HEK293T (cell line): ENCODE measurements at regions not wholly inside any gene's neighbourhood (a gene's known extent, or its start where the extent isn't known, plus 50 kb on each side); places are given as distances from the start of the nearest gene placed in this dataset.

ENCODE experiments used
- CTCF ChIA-PET: fragments of 350-600 bp; formaldehyde crosslinking; extraction: SDS; loops from one replicate; lab custom pipeline; 2021; ENCODE audit warnings: antibody characterized with exemption, inconsistent platforms; lab: Yijun Ruan, JAX
- POLR2A ChIA-PET: fragments of 350-600 bp; formaldehyde crosslinking; extraction: SDS; loops from one replicate; lab custom pipeline; 2020; ENCODE audit warnings: antibody characterized with exemption, inconsistent platforms; lab: Yijun Ruan, JAX
- DNase-seq: peaks from one replicate; pipeline ENCODE4 v3.0.0; 2012; ENCODE audit warnings: mixed read lengths; ENCODE audit errors: extremely low spot score
- ARNT ChIP-seq: fragments of 450-650 bp; IDR thresholded peaks from 2 replicates; pipeline ENCODE4 v1.6.1; 2017; ENCODE audit warnings: mild to moderate bottlenecking
- BHLHE40 ChIP-seq: fragments of 450-650 bp; IDR thresholded peaks from 2 replicates; pipeline ENCODE4 v1.6.1; 2016; ENCODE audit warnings: mild to moderate bottlenecking, moderate library complexity, borderline replicate concordance
- CTBP1 ChIP-seq: fragments of 450-650 bp; IDR thresholded peaks from 2 replicates; pipeline ENCODE4 v1.6.1; 2016; ENCODE audit warnings: borderline replicate concordance
- ELF4 ChIP-seq: fragments of 450-650 bp; IDR thresholded peaks from 2 replicates; pipeline ENCODE4 v1.6.1; 2017; ENCODE audit warnings: antibody characterized with exemption
- FOXA1 ChIP-seq: fragments of 450-650 bp; IDR thresholded peaks from 2 replicates; pipeline ENCODE4 v1.6.1; 2016; ENCODE audit warnings: mild to moderate bottlenecking
- FOXK2 ChIP-seq: fragments of 450-650 bp; IDR thresholded peaks from 2 replicates; pipeline ENCODE4 v1.6.1; 2016; ENCODE audit warnings: mild to moderate bottlenecking
- FOXM1 ChIP-seq: fragments of 450-650 bp; IDR thresholded peaks from 2 replicates; pipeline ENCODE4 v1.6.1; 2017; ENCODE audit warnings: mild to moderate bottlenecking, borderline replicate concordance
- HDGF ChIP-seq: fragments of 450-650 bp; IDR thresholded peaks from 2 replicates; pipeline ENCODE4 v1.6.1; 2017; ENCODE audit warnings: antibody characterized with exemption, borderline replicate concordance
- L3MBTL2 ChIP-seq: fragments of 450-650 bp; conservative IDR thresholded peaks from 2 replicates; pipeline ENCODE4 v1.6.1; 2016; ENCODE audit warnings: mild to moderate bottlenecking
- LEF1 ChIP-seq: fragments of 450-650 bp; IDR thresholded peaks from 2 replicates; pipeline ENCODE4 v1.6.1; 2017; ENCODE audit warnings: mild to moderate bottlenecking, borderline replicate concordance
- NFRKB ChIP-seq: fragments of 450-650 bp; IDR thresholded peaks from 2 replicates; pipeline ENCODE4 v1.6.1; 2016; ENCODE audit warnings: mild to moderate bottlenecking, moderate library complexity
- PKNOX1 ChIP-seq: fragments of 450-650 bp; IDR thresholded peaks from 2 replicates; pipeline ENCODE4 v1.6.1; 2016
- SP1 ChIP-seq: fragments of 450-650 bp; IDR thresholded peaks from 2 replicates; pipeline ENCODE4 v1.6.1; 2017
- SUZ12 ChIP-seq: fragments of 450-650 bp; IDR thresholded peaks from 2 replicates; pipeline ENCODE4 v1.6.1; 2016; ENCODE audit warnings: mild to moderate bottlenecking
- TARDBP ChIP-seq: fragments of 450-650 bp; IDR thresholded peaks from 2 replicates; pipeline ENCODE4 v1.6.1; 2016
- ZNF384 ChIP-seq: fragments of 450-650 bp; IDR thresholded peaks from 2 replicates; pipeline ENCODE4 v1.6.1; 2016

GRCh38 chr6:148225871-148226270 is 116.8 kb upstream of the SASH1 start:
- CTCF ChIA-PET, result no interaction called here
- no peak for DNase-seq
- POLR2A ChIA-PET, result no interaction called here
- TF ChIP-seq SUZ12 (no peak), BHLHE40 (no peak), ARNT (no peak), PKNOX1 (no peak), ZNF384 (no peak), NFRKB (no peak), SP1 (no peak), FOXM1 (no peak), FOXA1 (no peak), CTBP1 (no peak), LEF1 (no peak), HDGF (no peak)

DNA sequence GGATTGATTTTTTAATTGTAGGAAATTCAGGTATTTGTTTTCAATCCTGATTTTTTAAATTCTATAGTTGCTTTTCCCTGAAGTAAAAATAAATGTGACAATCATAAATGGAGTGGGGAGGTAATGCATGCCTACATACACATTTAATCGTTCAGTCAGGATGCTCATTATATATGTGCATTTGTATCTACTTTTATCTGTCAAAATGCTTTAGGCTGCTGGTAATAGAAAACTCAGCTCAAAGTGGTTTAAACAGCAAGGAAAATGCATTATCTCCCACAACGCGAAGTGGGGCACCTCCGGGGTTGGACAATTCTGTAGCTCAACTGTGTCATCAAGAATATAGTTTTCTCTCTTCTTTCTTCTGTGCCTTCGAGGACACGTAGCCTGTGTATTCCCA is 116.4 kb upstream of the SASH1 start:
- DNase-seq, result no peak
- no peak for TF ChIP-seq TARDBP
- no peak for TF ChIP-seq FOXA1
- TF ChIP-seq PKNOX1, result no peak
- TF ChIP-seq L3MBTL2, result no peak
- no peak for TF ChIP-seq LEF1
- TF ChIP-seq ELF4, result no peak
- TF ChIP-seq ARNT, result no peak
- TF ChIP-seq BHLHE40, result no peak
- no peak for TF ChIP-seq FOXM1
- TF ChIP-seq SP1, result no peak
- TF ChIP-seq CTBP1, result no peak
- TF ChIP-seq NFRKB, result no peak
- TF ChIP-seq ZNF384, result no peak
- CTCF ChIA-PET, result no interaction called here
- POLR2A ChIA-PET, result no interaction called here

- DNase-seq, result no peak
- ChIA-PET POLR2A (no interaction called here), CTCF (interaction anchor here (0.9 kb wide), 1 partner anchor 233 kb away, joined by 3 read pairs; no protein-coding TSS in a partner anchor)
- no peak for TF ChIP-seq L3MBTL2
- TF ChIP-seq FOXK2, result no peak
- no peak for TF ChIP-seq TARDBP
- TF ChIP-seq HDGF, result no peak
- TF ChIP-seq ELF4, result no peak
- TF ChIP-seq SP1, result no peak
- TF ChIP-seq FOXM1, result no peak
- no peak for TF ChIP-seq SUZ12
- no peak for TF ChIP-seq NFRKB
- no peak for TF ChIP-seq LEF1
- no peak for TF ChIP-seq FOXA1
- TF ChIP-seq ZNF384, result no peak
- no peak for TF ChIP-seq BHLHE40
- TF ChIP-seq CTBP1, result no peak
- no peak for TF ChIP-seq PKNOX1
- TF ChIP-seq ARNT, result no peak
Observed at GRCh38 chr6:148231572-148231971, 111.1 kb upstream of the SASH1 start.

DNA sequence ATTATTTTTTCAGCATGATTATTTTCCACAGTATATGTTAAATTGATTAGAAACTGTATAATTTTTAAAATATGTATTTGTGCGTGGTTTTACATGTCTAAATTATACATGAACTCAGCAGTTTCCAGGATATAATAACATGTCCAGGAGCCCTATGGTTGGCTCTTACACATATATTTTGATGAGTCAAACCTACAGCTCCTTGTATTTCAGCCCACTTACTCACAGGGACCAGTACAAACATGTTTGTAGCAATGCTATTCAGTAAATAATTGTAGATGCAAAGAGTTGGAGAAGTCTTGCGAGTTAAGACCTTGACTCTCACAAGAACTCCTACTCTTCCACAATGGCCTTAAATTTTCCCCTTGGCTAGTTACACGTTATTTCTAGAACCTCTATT is 107.2 kb upstream of the SASH1 start:
- POLR2A ChIA-PET, result no interaction called here
- DNase-seq, result no peak
- TF ChIP-seq L3MBTL2, result no peak
- TF ChIP-seq ARNT, result no peak
- no peak for TF ChIP-seq SP1
- no peak for TF ChIP-seq FOXA1
- no peak for TF ChIP-seq ELF4
- no peak for TF ChIP-seq FOXM1
- no peak for TF ChIP-seq PKNOX1
- TF ChIP-seq BHLHE40, result no peak
- TF ChIP-seq LEF1, result no peak
- TF ChIP-seq FOXK2, result no peak
- TF ChIP-seq ZNF384, result no peak
- no peak for TF ChIP-seq HDGF
- no peak for TF ChIP-seq SUZ12
- no peak for TF ChIP-seq TARDBP
- no peak for TF ChIP-seq CTBP1
- TF ChIP-seq NFRKB, result no peak
- CTCF ChIA-PET, result no interaction called here

DNA sequence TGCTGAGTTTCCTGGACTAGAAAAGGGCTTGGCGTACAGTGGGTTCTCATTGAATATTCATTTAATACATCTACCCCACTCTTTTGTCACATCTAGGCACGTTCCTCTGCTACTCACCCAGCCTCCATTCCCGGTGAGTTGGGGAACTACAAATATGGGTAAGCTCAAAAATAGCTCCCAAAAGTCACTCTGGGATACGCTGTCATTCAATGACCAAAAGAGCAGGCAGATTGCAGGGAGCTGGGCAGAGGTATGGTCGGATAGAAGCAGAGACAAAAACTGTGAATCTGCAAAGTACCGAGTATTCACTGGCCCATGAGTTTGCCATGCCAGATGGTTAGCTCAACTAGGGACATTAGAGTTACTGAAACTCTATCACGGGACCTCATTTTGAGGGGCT is 103.9 kb upstream of the SASH1 start:
- no peak for DNase-seq
- ChIA-PET POLR2A (no interaction called here), CTCF (interaction anchor here (1.7 kb wide), 1 partner anchor 58 kb away, joined by 3 read pairs; no protein-coding TSS in a partner anchor)
- no peak for TF ChIP-seq FOXK2
- no peak for TF ChIP-seq FOXM1
- TF ChIP-seq L3MBTL2, result no peak
- no peak for TF ChIP-seq ZNF384
- TF ChIP-seq FOXA1, result no peak
- TF ChIP-seq NFRKB, result no peak
- TF ChIP-seq PKNOX1, result no peak
- TF ChIP-seq SUZ12, result no peak
- no peak for TF ChIP-seq TARDBP
- no peak for TF ChIP-seq CTBP1
